ENCODE measurements at regions not wholly inside any gene's neighbourhood (a gene's known extent, or its start where the extent isn't known, plus 50 kb on each side); places are given as distances from the start of the nearest gene placed in this dataset.

DNA sequence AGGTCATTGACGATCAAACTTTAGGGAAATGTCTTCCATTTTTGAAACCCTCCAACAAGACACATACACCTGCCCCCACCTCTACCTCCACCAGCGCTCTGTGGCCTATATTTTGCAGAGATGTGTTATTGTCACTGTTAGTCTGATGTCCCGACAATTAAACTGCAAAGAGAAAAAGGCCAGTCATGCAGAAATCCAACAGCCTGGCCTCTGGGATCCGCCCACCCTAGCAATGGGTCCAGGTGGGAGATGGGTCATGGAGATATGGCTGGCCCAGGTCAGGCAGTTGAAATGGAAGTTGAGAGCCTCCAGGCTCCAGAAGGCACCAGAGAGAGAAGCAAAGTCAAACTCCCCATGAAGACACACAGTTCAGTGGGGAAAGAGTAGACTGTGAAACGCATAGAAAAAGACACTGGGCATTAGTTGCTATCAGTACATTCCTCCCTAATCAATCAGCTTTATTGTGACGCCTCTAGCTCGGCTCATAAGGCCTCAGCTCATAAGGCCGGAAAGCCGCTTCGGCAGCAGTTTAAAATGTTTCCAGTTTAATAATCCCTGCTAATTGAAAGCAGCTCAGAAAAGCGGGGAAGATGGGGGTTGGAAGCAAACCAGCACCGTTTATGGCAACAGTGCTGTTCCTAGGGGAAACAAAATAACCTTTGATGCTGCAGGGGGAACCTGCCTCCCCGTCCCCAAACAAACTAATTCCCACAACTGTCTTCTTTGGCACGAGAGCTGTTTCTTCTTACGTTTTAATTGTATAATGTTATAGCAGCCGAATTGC is 239.7 kb upstream of the ZNF507 start:
- DNase-seq = no peak

DNA sequence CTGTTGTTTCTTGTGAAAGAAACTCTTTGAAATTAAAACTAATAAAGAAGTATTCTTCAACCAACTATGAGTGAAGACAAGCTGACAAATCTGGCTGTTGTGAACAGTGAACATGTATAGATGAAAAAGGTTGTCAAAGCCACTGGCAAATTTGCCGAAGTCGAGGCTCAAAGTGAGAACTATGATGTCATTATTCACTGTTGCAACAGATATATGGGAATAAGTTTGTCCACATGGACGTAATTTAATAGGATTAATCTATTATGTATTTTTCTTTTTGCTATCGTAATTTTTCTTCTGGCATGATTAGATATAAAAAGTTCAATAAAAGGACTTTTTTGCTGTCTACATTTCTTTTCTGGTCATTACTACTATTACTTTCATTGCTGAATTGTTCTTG is 223.2 kb upstream of the ZNF507 start:
- DNase-seq = no peak

DNA sequence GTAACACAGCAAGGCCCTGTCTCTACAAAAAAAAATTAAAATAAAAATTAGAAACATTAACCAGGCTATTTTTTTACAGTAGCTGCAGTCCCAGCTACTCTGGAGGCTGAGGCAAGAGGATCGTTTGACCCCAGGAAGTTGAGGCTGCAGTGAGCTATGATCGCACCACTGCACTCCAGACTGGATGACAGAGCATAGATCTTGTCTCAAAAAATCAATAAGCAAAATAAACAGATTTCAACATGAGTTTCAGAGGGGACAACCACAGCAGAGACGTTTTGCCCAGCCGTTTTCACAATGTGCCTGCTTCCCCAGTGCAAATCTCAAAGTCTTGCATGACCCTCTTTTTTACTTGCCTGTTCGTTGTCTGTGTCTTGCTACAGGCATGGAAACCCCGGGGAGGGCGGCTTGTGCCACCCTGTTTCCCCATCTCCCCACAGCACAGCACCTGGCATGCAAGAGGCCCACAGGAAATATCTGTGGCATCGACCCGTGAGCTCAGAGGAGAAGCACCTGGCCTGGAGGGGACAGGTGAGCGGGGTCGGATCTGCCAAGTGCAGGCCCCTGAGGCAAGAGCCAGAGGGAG is 222.0 kb upstream of the ZNF507 start:
- DNase-seq = no peak

DNA sequence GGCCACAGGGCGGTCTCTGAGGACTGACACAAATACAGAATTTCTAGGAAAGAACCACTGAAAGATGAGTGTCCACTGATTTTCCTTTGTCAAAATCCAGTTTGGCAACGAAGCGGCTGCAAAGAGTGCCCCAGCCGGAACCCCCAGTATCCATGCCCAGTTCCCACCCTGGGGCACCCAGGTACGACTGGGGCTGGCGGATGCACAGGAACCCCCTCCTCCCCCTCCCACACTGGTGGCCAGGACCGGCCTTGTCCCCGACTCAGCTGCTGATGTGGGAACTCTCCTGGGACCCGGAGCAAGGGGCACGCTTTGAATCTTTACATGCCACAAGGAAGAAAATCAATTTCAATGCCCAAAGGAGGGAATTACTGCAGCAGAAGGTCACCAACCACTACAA is 220.8 kb upstream of the ZNF507 start:
- DNase-seq = no peak

DNA sequence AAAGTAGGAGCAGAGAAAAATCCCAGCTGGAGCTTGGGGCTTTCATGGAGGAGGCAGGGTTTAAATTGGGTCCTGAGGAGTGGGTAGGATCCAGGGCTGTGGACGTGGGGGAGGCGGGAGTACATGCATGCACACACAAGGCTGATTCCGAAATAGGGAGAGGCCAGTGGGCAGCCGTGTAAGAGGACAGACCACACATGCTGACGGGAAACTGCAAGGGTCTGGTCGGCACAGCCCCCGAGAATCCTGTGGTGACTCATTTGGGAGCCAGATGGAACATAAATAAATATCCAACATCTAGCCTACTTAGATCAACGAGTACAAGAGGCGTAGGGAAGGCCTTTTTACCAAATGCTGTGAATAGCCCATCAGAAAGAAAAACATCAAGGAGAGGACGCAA is 216.3 kb upstream of the ZNF507 start:
- DNase-seq = peak; percentile 43

DNA sequence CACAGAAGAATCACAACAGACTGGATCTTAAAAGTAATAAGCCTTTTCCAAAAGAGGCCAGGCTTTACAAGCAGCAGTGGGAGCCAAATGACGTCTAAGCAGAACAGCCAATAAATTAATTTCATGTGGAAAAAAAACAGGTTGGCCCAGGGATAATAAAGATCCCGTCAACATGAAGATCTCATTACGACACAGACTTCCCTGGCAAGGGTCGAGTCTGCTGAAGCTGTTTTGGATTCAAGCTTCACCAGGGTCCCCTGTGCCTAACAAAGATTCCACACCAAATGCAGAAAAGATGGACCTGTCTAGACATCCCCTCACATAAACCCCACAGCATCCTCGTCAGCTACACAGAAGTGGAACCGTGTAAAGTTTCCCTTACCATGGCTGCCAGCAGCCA is 215.1 kb upstream of the ZNF507 start:
- DNase-seq = no peak

DNA sequence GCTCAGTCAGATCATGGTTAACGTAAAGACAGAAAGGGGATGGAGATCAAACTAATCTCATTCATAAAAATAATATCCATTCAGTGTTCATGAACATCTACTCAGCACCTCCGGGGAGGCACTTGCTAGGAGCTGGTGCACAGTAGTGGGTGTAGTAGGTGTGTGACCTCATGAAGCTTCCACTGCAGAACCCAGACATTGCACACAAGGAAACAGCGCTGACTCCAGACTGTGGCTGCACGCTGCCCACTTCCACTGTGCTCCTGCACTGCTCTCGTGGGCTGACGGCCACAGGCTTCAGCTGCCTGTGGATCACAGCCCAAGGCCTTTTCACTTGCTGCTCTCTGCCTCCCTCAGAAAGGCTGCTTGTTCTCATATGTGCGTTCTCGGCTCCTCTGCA is 214.4 kb upstream of the ZNF507 start:
- DNase-seq = no peak

DNA sequence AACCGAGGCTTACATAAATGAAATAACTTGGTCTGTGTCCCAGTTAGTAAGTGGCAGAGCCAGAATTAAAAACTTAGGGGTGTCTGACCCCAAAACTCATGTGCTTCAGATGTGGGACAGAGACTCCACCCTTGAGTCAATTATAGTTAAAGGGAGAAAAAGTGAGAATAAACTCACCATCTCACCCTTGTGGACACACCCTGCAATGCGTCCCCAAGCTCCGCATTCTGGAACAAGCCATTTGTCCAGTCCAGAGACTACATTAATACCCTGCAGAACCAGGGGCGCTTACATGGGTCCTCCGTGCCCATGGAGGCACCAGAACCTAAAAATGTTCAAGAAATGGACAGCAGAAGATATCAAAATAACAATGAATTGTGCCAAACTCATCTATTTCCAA is 207.0 kb upstream of the ZNF507 start:
- no peak for DNase-seq

DNA sequence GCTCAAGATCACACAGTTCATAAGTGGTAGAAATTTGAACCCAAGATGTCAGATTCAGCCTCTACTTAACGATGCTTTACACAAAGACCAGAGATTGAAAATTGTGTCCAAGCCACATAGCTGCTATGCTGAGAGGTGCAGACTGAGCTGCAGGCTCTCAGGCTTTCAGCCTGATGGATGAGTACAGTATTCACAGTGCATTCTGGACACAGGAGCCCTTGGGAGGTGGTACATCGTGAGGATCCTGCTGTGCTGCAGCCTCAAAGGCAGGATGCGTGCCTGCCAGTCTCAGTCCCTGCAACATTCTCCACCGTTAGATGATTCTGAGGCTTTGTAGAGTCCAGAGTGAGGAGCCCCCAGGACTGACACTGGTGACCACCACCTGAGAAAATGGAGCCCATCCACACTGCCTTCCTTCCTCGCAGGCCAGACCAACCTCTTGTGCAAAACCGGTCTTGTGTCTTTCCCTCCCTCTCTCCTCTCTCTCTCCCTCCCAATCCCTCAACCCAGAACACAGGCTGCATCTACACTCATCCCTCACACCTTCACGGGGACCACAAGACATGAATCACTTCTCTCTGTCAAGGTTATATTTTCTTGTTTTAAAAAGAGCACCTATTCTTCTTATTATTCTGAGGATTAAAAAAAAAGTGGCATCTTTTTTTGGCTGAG is 203.4 kb upstream of the ZNF507 start:
- DNase-seq = no peak

DNA sequence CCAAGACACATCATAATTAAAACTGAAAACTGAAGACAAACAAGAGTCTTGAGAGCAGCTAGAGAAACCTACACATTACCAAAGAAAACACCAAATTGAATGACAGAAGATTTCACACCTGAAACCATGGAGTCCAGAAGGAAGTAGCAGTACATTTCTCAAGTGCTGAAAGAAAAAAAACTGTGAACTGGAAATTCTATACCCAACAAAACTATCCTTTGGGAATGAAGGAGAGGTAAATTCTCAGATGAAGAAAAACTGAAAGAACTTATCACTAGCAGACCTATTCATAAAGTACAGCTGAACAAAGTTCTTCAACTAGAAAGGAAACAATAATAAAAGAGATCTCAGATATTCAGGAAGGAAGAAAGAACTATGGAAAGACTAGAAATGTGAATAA is 198.7 kb upstream of the ZNF507 start:
- DNase-seq = no peak

DNA sequence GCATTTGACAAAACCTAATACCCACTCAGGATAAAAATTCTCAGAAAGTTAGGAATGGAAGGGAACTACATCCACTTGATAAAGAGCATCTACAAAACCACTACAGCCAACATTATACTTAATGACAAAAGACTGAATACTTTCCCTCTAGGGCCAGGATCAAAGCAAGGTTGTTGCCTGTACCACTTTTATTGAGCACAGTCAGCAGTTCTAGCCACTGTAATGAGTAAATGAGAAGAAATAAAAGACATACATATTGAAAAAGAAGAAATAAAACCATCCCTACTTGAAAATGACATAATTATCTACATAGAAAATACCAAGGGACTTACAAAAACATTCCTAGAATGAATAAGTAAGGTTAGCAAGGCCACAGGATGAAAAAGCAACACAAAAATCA is 194.8 kb upstream of the ZNF507 start:
- DNase-seq = no peak

DNA sequence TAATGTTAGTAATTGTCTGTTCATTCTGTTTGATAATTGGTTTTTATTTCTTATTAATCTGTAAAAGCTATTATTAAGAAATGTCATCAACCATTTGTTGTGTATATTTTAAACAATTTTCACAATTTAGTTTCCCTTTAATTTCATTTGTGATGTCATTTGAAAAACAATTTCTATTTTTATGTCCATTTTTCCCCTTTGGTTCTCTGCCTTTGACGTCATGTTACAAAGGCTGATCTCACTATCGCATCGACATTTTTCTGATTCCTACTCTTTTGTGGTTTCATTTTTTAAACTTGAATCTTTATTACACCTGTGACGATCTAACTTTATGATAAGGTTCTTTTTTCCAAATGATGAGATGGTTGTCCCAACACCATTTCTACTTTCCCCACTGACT is 191.0 kb upstream of the ZNF507 start:
- DNase-seq = no peak

DNA sequence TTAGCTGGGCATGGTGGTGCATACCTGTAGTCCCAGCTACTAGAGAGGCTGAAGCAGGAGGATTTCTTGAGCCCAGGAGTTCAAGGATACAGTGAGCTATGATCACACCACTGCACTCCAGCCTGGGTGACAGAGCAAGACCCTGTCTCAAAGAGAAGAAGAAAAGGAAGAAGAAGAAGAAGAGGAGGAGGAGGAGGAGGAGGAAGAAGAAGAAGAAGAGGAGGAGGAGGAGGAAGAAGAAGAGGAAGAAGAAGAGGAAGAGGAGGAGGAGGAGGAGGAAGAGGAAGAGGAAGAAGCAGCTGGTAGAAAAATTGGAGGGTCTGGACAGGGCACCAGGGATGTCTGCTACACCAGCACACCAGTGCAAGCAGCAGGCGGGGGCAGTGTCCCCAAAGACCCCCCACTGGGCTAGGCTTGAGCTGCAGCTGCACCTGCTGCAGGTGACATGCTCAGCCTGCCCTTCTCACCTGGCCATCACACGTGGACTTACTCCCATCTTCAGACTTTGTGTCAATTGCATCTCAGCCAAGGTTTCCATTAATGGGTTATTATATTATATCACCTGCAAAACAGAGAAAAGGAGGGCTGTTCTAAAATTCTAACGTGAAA is 180.9 kb upstream of the ZNF507 start:
- no peak for DNase-seq

DNA sequence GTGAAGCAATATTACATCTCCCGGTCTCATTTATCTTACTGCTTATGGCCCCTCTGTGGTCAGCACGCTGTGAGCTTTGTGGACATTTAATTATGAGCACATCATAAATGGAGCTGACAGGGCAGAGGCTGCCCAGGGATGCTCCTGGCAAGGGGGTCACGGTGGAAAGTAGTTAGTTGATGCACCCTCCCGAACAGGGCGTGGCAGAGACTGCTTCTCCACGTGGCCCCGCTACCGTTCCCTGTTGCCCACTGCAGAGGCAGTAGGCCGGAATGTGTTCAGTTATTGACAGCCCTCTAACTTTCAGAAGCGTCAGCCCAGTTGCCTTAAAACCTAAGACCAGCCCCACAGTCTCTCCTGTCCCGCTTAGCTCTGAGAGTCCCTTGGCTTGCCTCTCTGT is 180.3 kb upstream of the ZNF507 start:
- no peak for DNase-seq

DNA sequence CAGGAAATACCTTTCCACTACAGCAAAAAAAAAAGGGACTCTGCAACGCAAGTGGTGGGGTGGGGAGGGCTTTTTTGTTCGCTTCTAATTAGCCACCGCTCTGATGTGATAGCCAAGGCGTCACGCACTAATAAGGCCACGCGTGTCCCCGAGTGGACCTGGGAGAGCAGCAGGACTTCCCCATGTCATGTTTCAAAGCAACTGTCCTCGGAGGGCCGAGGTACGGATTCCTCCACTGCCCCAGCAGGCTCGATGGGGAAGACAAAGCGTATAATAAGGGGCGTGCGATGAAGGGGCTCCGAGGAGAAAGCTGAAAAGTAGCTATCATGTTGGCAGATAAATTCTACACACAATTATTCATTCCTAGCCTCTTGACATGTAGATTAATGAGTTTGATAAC is 179.7 kb upstream of the ZNF507 start:
- no peak for DNase-seq

DNA sequence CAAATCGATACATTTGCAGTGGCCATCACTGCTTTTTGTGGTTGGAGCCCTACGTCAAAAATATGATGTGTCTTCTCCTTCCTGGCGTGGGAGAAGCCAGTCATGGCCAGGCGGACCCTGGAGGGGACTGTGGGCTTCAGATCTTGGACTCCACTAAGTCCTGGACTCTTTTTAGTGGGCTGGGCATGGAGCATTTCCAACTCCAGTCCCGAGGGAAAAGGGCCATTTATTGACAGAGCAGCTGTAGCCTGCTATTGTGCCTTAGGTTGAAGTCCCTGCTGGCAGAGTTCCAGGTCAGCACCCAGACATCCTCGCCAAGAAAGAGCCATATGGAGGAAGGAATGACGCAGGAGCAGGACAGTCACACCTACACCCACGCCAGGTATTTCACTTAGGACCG is 179.2 kb upstream of the ZNF507 start:
- DNase-seq = no peak

DNA sequence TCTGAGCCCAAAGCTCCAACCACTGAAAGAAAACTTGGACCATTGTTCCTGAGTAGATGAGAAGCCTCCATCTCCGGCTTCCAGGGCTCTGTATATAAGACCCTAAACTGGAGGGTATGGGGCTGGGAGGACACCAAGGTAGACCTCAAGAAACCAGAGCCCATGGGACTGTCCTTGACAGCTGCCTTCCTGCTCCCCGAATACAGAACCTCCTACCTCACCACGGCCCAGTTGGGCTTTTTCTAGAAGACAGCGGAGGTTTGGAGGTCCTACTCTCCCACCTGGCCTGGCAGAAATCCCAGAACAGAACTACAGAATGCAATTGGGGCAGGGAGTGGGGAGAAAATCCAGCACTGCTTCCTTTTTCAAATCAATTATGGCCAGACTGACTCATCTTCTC is 177.3 kb upstream of the ZNF507 start:
- no peak for DNase-seq

DNA sequence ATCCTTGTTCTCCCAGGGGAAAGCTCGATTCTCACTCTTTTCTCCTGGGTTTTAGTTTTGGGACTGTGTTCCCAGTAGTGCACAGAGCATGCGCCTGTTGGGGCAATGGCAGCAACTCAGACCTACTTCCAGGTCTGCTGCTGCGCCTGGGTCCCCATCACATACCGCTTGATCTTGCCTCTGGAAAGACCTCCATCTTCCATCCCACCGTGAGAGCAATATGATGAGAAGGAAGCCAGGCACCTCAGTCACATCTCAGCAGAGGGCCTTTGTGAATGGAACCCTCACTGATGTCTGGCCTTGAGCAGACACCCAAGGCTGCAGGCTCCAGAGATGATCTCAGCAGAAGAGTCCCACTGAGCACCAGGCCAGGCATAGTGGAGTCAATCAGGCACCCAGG is 176.8 kb upstream of the ZNF507 start:
- DNase-seq = no peak

DNA sequence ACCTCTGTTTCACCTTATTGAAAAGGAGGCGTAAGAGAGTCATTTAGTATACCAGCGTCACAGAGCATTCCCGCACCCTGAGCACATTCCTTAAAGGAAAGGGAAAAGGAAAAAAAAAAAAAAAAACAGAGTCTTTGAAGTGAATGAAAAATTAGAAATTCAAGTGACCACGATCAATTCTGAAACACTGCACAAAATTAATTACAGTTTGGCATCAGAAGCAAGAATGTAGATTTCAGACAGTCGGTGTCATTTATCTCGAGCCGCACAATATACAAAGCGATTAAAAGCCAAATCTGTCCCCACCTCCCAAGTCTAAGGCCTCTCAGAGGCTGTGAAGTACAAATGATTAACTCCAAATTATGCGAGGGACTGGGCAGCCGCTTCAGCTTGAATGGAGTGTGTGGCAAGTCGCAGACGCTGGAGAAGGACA is 173.7 kb upstream of the ZNF507 start:
- DNase-seq = peak; percentile 37

DNA sequence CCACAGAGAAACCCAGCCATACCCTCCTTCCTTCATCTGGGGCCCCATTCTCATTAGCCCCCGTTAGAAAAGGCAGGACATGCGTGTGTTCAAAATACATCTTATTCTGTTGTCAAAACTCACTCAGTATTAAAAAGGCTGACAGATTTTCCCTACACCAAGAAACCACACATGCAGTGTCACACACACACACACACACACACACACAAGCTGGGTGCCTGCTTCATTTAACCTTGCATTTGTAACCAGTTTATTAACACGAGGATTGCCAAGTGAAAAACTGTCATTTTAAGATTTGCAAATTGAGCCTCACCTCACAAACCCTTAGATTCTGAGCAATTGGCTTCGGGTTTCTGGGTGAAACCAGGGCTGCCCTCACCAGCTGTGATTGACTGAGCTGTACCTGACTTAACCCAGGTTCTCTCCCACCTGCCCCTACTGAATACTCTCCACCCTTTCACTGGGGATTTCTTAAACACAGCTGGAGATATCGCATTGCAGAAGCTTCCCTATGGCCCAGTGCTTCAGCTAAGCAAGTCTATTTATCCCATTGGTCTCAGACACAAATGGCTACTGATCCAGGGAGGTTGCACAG is 172.7 kb upstream of the ZNF507 start:
- no peak for DNase-seq

DNA sequence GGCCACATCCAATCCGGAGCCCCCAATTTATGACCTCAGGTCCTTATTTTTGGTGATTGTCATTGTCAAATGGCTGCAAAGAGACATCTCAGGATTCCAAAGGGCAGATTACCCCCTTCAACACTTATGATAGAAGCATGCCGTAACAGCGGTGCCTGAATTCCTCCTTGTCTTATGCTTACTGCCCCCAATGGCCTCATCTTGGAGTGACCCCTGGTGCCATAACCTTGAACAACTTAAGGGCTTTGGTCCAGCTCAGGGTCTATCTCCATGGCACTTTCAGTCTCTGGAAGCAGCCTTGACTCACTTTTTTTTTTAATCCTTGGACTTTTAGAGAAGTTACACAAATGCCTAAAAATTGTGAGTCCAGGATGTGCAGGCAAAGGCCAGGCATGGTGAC is 171.6 kb upstream of the ZNF507 start:
- DNase-seq = no peak

DNA sequence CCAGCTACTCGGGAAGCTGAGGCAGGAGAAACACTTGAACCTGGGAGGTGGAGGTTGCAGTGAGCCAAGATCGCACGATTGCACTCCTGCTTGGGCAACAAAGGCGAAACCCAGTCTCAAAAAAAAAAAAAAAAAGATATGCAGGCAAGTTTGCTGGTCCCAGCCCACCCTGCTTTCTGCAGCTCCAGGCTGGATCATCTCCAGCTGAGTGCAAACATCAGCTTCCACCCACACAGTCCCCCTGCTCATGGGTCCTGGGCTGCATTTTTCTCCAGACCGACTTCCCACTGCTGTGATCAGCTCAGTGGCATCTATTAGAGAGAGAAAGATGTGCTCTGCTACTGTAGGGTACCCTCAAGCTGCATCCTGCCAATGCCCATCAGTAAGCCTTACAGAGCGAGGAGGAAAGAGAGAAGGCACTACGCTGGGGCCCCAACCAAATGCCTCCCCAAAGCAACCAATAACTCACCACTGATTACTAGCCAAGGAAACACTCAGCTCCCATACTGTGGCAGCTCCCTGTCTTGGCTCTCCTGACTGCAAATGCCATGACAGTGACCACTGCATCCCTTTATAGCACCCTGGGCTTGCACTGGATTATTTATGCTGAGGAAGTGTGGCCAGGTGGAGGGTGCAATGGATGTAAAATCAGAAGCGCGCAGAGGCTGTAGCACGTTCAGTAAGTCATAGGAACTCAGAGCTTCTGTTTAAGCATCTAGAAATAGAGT is 170.9 kb upstream of the ZNF507 start:
- no peak for DNase-seq
